Upper lobe of left lung (tissue), 6 donors: ENCODE measurements at regions not wholly inside any gene's neighbourhood (a gene's known extent, or its start where the extent isn't known, plus 50 kb on each side); places are given as distances from the start of the nearest gene placed in this dataset.

Source experiments
- ATAC-seq, 2 donors: fragments of 200-7000 bp; cut with Tn5 transposase; one replicate each; pipeline ENCODE4 v1.9.1; 2022; ENCODE audit warnings: mild to moderate bottlenecking in 2 of 2, moderate library complexity in 2 of 2; ENCODE audit not compliant: low FRiP score in 2 of 2
- DNase-seq, 2 donors: peaks; one replicate each; pipeline ENCODE4 v3.0.0-alpha.2; 2019 to 2020
- H3K27ac ChIP-seq, 4 donors: fragments of 200-600 bp; sonication (generic); one replicate each; pipeline ENCODE4 v1.5.1; 2016 to 2019
- H3K27me3 ChIP-seq, 4 donors: fragments of 200-600 bp; sonication (generic); one replicate each; pipeline ENCODE4 v1.5.1; 2017 to 2019
- H3K36me3 ChIP-seq, 4 donors: fragments of 200-600 bp; sonication (generic); one replicate each; pipeline ENCODE4 v1.5.1; 2016 to 2019
- H3K4me1 ChIP-seq, 4 donors: fragments of 200-600 bp; sonication (generic); one replicate each; pipeline ENCODE4 v1.5.1; 2018 to 2019
- H3K4me3 ChIP-seq, 4 donors: fragments of 200-600 bp; sonication (generic); one replicate each; pipeline ENCODE4 v1.5.1; 2017 to 2019; ENCODE audit warnings: mild to moderate bottlenecking in 2 of 4, moderate library complexity in 1 of 4
- H3K9me3 ChIP-seq, 4 donors: fragments of 200-600 bp; sonication (generic); one replicate each; pipeline ENCODE4 v1.5.1; 2018 to 2019
- EP300 ChIP-seq, 4 donors: sonication (generic); formaldehyde crosslinking; IDR thresholded peaks; one replicate each; pipeline ENCODE4 v1.5.1; 2017; ENCODE audit warnings: antibody characterized with exemption in 4 of 4, control low read depth in 2 of 4
- POLR2A ChIP-seq, 4 donors: fragments of 450-650 bp; IDR thresholded peaks; one replicate each; pipeline ENCODE4 v1.5.1; 2016 to 2017; ENCODE audit warnings: antibody characterized with exemption in 4 of 4, mild to moderate bottlenecking in 2 of 4
- POLR2AphosphoS5 ChIP-seq, 2 donors: sonication (generic); formaldehyde crosslinking; IDR thresholded peaks; one replicate each; pipeline ENCODE4 v1.5.1; 2017; ENCODE audit warnings: antibody characterized with exemption in 2 of 2
- WGBS, 2 donors: methylation state at CpG; one replicate each; pipeline ENCODE4 v1.1.5; 2017 to 2018; 5-methylcytosine and 5-hydroxymethylcytosine counted together
- TF ChIP-seq, protein P1 (sequence below), 6 experiments: fragments of 450-650 bp in 4 of 6; fragments of 200-600 bp in 2 of 6; sonication (generic) in 2 of 6; IDR thresholded peaks; one replicate each; pipeline ENCODE4 v1.5.1; 2016 to 2019; ENCODE audit warnings: antibody characterized with exemption in 6 of 6
- donor health status: DM: no; HTN: no; CAD: no; lungs with moderate emphysema.
- donor health status: DM: no; HTN: yes; CAD: no; lungs with severe emphysema.

DNA sequence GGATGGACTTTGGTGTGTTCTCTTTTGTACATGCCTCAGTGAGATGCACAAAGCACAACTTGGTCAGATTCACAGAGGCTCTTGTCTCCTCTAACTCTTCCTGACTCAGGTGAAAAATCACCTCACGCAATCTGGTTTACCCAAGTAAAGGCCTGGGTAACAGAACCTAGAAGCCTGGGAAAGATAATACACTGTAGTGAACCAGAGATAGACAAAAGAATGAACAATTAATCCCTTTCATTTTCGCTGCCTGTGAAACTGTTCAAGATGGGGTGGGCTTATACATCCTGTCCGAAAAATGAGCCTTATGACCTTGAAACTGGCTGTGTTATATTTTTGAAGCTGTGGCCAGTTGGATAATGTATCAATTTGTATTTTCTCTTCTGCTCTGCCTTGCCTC, 678.9 kb upstream of the TEX47 start:
- H3K4me1 ChIP-seq = no peaks in the 10 kb centered on the region
- H3K9me3 ChIP-seq = peaks cover 0 to 10% (median 0%) of the 10 kb centered on the region in 4 donors
- ATAC-seq (no peak), DNase-seq (no peak)
- 76 to 80% methylated on average over 3 of the region's 3 CpGs for WGBS, 2 donors
- no peaks in the 10 kb centered on the region for H3K27me3 ChIP-seq
- TF ChIP-seq, protein P1, sequence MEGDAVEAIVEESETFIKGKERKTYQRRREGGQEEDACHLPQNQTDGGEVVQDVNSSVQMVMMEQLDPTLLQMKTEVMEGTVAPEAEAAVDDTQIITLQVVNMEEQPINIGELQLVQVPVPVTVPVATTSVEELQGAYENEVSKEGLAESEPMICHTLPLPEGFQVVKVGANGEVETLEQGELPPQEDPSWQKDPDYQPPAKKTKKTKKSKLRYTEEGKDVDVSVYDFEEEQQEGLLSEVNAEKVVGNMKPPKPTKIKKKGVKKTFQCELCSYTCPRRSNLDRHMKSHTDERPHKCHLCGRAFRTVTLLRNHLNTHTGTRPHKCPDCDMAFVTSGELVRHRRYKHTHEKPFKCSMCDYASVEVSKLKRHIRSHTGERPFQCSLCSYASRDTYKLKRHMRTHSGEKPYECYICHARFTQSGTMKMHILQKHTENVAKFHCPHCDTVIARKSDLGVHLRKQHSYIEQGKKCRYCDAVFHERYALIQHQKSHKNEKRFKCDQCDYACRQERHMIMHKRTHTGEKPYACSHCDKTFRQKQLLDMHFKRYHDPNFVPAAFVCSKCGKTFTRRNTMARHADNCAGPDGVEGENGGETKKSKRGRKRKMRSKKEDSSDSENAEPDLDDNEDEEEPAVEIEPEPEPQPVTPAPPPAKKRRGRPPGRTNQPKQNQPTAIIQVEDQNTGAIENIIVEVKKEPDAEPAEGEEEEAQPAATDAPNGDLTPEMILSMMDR (IDR thresholded peaks at IDR 0.05) = no peak
- TF ChIP-seq EP300 (IDR thresholded peaks at IDR 0.05) = no peak
- TF ChIP-seq POLR2A (IDR thresholded peaks at IDR 0.05) = no peak
- no peak for TF ChIP-seq POLR2AphosphoS5 (IDR thresholded peaks at IDR 0.05)
- no peak overlapping the region for H3K27ac ChIP-seq
- H3K36me3 ChIP-seq = no peaks in the 10 kb centered on the region
- H3K4me3 ChIP-seq = no peak overlapping the region

DNA sequence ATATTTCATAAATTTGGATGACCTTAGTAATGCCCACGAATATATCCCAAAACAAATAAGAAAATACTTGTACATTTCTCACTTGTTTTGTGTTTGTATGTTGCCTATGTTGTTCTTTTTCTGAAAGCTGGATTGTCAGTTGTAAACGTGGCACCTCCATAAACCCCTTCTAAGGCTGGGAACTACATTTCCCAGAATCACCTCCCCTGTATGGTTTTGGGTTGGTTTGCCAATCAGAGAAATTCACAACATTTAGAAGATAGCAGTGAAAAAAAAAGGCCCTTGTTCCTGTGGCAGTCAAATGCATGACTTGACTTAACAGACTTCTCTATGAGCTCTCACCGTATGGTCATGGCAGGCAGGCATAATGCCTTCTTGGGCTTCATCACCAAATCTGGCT, 676.3 kb upstream of the STEAP1 start:
- H3K4me1 ChIP-seq = no peaks in the 10 kb centered on the region
- H3K36me3 ChIP-seq = no peaks in the 10 kb centered on the region
- H3K4me3 ChIP-seq = no peak overlapping the region
- ATAC-seq (no peak), DNase-seq (no peak)
- H3K27me3 ChIP-seq = no peaks in the 10 kb centered on the region
- TF ChIP-seq EP300 (IDR thresholded peaks at IDR 0.05) = no peak
- TF ChIP-seq, protein P1 (IDR thresholded peaks at IDR 0.05) = no peak
- no peak for TF ChIP-seq POLR2A (IDR thresholded peaks at IDR 0.05)
- TF ChIP-seq POLR2AphosphoS5 (IDR thresholded peaks at IDR 0.05) = no peak
- H3K27ac ChIP-seq = no peak overlapping the region
- H3K9me3 ChIP-seq = no peaks in the 10 kb centered on the region
- WGBS, 2 donors = 59 to 69% methylated on average over 3 of the region's 3 CpGs

DNA sequence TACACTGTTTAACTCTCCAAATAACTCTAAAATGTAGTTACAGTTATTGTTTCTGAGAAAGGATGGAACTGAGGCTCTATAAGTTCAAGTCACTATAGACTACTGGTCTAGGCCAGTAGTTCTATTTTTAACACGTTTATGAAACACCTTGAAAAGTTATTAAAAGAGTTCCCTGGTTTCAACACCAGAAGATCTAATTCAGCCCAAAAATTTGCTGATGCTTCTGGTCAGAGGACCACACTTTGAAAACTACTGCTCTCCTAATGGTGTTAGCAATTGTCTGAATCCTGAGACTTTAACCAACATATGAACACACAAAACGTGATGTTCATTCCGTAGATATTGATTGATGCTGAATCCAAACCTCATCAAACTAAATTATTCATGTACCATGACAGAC, 658.6 kb upstream of the STEAP1 start:
- H3K9me3 ChIP-seq = no peaks in the 10 kb centered on the region
- TF ChIP-seq POLR2AphosphoS5 (IDR thresholded peaks at IDR 0.05) = no peak
- no peak for TF ChIP-seq POLR2A (IDR thresholded peaks at IDR 0.05)
- no peak for TF ChIP-seq EP300 (IDR thresholded peaks at IDR 0.05)
- TF ChIP-seq, protein P1 (IDR thresholded peaks at IDR 0.05) = no peak
- DNase-seq (no peak), ATAC-seq (no peak)
- no peaks in the 10 kb centered on the region for H3K36me3 ChIP-seq
- WGBS, 2 donors = 75 to 81% methylated on average over 3 of the region's 3 CpGs
- H3K27me3 ChIP-seq = no peaks in the 10 kb centered on the region
- H3K4me3 ChIP-seq = no peak overlapping the region
- H3K27ac ChIP-seq = no peak overlapping the region
- no peaks in the 10 kb centered on the region for H3K4me1 ChIP-seq

DNA sequence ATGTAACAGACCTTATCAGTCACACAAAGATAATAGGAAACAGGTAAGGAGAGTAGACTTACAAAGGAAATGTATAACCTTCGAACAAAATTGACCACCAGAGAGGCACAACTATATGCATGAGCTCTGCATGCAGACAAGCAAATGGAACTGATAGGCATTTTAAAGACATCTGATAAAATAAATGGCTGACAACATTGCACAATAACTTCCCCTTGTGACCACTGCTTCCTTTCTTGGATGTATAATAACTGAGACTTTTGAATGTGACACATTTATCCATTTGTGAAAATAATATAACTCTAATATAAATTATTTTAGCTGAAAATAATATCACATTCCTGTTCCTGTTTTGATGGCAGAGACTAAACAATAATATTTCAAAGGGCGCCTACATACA, 654.2 kb upstream of the STEAP1 start:
- no peak for ATAC-seq
- H3K36me3 ChIP-seq = no peaks in the 10 kb centered on the region
- H3K9me3 ChIP-seq = no peaks in the 10 kb centered on the region
- H3K27ac ChIP-seq = no peak overlapping the region
- no peak overlapping the region for H3K4me3 ChIP-seq
- WGBS, 2 donors = 64 to 77% methylated on average over 2 of the region's 2 CpGs
- H3K27me3 ChIP-seq = no peaks in the 10 kb centered on the region
- no peak for DNase-seq
- no peaks in the 10 kb centered on the region for H3K4me1 ChIP-seq
- TF ChIP-seq POLR2A (IDR thresholded peaks at IDR 0.05) = no peak
- no peak for TF ChIP-seq POLR2AphosphoS5 (IDR thresholded peaks at IDR 0.05)

DNA sequence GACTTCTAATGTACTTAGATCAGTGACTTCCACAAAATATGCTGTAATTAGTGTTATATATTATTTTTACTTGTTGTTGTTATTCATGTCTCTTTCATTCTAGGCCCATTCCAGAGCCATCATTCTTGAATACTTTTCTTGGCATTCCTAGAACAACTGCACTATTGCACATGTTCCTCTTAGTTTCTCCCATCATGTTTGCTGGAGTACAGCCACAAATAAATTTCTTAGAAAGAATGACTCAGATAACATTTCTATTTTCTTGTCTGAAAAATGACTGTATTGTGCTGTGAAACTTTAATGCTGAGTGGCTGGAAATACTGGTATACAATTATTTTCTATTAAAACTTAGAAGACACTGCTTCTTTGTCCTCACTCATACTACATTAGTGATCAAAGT, 651.0 kb upstream of the STEAP1 start:
- TF ChIP-seq EP300 (IDR thresholded peaks at IDR 0.05) (no peak), POLR2AphosphoS5 (IDR thresholded peaks at IDR 0.05) (no peak), POLR2A (IDR thresholded peaks at IDR 0.05) (no peak)
- TF ChIP-seq, protein P1 (IDR thresholded peaks at IDR 0.05) = no peak
- Histone ChIP-seq H3K4me3 (no peak overlapping the region), H3K27me3 (no peaks in the 10 kb centered on the region), H3K4me1 (no peaks in the 10 kb centered on the region), H3K9me3 (no peaks in the 10 kb centered on the region), H3K36me3 (no peaks in the 10 kb centered on the region), H3K27ac (no peak overlapping the region)
- DNase-seq (no peak), ATAC-seq (no peak)
